Activated CD4-positive, alpha-beta T cell treated with anti-CD3 and anti-CD28 coated beads, Interleukin-2, Interleukin-4, amounts not matched to agents 100 ng/mL and 50 ng/mL, durations not matched to agents 16 hours and 8 hours (primary cell): ENCODE measurements at regions not wholly inside any gene's neighbourhood (a gene's known extent, or its start where the extent isn't known, plus 50 kb on each side); places are given as distances from the start of the nearest gene placed in this dataset.

Source experiments
- DNase-seq: peaks from one replicate; pipeline ENCODE4 v3.0.0-alpha.2; 2020; ENCODE audit warnings: low spot score

DNA sequence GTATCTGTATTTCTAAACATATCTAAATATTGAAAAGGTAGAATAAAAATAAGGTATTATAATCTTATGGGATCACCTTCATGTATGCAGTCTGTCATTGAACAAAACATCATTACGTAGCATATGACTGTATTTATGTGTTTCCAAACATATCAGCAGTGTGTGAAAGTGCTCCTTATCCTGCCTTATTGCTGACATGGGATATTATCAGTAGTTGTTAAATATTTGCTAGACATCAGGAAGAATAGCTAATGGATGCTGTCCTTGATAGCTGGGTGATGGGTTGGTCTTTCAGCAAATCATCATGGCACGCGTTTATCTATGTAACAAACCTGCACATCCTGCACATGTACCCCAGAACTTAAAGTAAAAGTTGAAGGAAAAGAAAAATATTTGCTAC is 59.1 kb upstream of the FAM20A start:
- DNase-seq: no peak

- no peak for DNase-seq
Measured at GRCh38 chr17:68658999-68659780, 58.0 kb upstream of the FAM20A start.

GRCh38 chr17:68657576-68657975 is 56.4 kb upstream of the FAM20A start:
- no peak for DNase-seq

DNA sequence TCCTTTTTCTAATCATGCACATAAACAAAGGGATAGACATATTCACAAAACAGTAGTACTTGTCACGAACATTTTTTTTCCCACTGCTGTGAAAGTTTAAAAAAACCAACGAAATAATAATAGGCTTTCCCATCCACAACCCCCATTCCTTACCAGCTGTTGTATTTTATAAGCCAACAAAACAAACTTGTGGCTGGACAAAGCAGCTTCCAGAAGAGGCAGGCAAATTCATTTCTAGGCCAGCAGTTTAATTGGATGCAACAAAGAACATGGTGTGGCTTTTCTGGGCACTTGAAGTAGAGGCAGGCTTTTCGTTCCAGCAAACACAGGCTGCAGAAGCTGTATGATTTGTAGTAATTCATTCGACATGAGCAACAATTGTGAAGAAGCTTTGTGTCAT is 56.0 kb upstream of the FAM20A start:
- no peak for DNase-seq

- no peak for DNase-seq
Measured at GRCh38 chr17:68656666-68657065, 55.5 kb upstream of the FAM20A start.
